ENCODE measurements at regions not wholly inside any gene's neighbourhood (a gene's known extent, or its start where the extent isn't known, plus 50 kb on each side); places are given as distances from the start of the nearest gene placed in this dataset.

DNA sequence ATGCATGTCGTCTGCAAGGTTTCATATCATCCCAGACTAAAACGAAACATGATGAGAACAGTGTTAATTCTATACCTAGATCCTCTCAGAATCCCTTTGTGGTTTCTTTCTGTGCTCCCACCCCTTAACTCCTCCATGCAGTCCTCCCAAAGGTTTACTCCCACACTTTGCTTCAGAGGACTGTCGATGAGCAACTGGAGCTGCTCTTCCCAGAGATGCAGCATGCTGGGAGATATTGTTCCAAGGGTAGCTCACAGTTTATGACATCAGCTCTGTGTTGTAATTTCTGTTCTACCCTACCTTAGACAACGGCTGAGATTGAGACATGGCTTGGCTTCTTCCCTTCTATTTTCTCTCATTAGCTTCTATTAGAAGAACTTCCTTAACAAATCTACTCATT is 313.0 kb upstream of the COL8A1 start:
- no peak for TF ChIP-seq EZH2 (IDR thresholded peaks at IDR 0.05; ENCODE audit: borderline replicate concordance, insufficient read depth, low read length, poor library complexity, severe bottlenecking)
- TF ChIP-seq, protein P1, sequence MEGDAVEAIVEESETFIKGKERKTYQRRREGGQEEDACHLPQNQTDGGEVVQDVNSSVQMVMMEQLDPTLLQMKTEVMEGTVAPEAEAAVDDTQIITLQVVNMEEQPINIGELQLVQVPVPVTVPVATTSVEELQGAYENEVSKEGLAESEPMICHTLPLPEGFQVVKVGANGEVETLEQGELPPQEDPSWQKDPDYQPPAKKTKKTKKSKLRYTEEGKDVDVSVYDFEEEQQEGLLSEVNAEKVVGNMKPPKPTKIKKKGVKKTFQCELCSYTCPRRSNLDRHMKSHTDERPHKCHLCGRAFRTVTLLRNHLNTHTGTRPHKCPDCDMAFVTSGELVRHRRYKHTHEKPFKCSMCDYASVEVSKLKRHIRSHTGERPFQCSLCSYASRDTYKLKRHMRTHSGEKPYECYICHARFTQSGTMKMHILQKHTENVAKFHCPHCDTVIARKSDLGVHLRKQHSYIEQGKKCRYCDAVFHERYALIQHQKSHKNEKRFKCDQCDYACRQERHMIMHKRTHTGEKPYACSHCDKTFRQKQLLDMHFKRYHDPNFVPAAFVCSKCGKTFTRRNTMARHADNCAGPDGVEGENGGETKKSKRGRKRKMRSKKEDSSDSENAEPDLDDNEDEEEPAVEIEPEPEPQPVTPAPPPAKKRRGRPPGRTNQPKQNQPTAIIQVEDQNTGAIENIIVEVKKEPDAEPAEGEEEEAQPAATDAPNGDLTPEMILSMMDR (IDR thresholded peaks at IDR 0.05; ENCODE audit: poor library complexity, severe bottlenecking) = no peak
- TF ChIP-seq TAF1 (IDR thresholded peaks at IDR 0.05; ENCODE audit: low read depth) = no peak

All from neural cell (in vitro differentiated cells).